ENCODE measurements at regions not wholly inside any gene's neighbourhood (a gene's known extent, or its start where the extent isn't known, plus 50 kb on each side); places are given as distances from the start of the nearest gene placed in this dataset.
A peak's percentile ranks its signal among the peaks of the same experiment; 100 is the strongest.

DNA sequence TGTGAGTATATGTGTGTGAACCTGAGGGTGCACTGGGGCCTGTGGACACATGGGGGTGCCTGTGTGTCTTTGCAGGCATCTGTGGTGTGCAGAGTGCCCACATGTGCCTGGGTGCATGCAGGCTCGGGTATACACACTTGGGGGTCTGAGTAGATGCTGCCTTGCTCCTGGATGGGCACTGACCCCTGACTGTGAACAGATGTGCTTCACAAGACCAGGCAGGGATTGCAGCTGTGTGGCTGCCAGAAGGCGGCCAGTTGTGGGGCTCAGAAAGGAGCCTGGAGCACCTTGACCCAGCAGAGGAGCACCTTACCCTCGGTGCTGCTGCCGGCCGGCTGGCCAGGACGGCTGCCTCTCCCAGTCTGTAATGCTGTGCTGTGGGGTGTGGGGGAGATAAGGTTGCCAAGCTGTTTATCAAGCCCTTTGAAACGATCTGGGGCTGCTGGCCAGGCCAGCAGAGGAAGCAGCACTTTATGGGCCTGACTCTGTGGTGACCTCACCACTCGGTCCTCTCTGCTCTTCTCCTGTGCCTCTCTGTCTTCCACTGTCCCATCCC lies 55.5 kb upstream of the MRPS22 start (continued):
- TF ChIP-seq CREB3L1 (IDR thresholded peaks at IDR 0.05; ENCODE audit: borderline replicate concordance, low read depth) (no peak), ZSCAN32 (CRISPR knock-in tag; IDR thresholded peaks at IDR 0.05) (no peak), USF2 (CRISPR knock-in tag; IDR thresholded peaks at IDR 0.05) (no peak), ZBTB8A (IDR thresholded peaks at IDR 0.05; ENCODE audit: partially characterized antibody) (no peak), BDP1 (IDR thresholded peaks at IDR 0.05; ENCODE audit: insufficient read depth, insufficient read length) (no peak), EGR1 (conservative IDR thresholded peaks at IDR 0.05) (no peak; the same call in 1 of the 2 replicates), CAMTA2 (CRISPR knock-in tag; conservative IDR thresholded peaks at IDR 0.05) (no peak), GABPB1 (CRISPR knock-in tag; IDR thresholded peaks at IDR 0.05) (no peak), CXXC5 (CRISPR knock-in tag; IDR thresholded peaks at IDR 0.05) (peak; percentile 40; the same call in 1 of the 2 replicates), HOMEZ (CRISPR knock-in tag; IDR thresholded peaks at IDR 0.05) (no peak), KAT7 (CRISPR knock-in tag; IDR thresholded peaks at IDR 0.05; ENCODE audit: borderline replicate concordance) (no peak), CBX3 (IDR thresholded peaks at IDR 0.05; ENCODE audit: borderline replicate concordance in 1 of 2, low read length in 2 of 2) (peak in 1 of 2 experiments; percentile 69; a peak in 1 of 3 replicates), FOXP1 (CRISPR knock-in tag; IDR thresholded peaks at IDR 0.05) (no peak), PYGO2 (tag; IDR thresholded peaks at IDR 0.05) (no peak), ZNF146 (CRISPR knock-in tag; IDR thresholded peaks at IDR 0.05; ENCODE audit: unreplicated experiment) (no peak), BHLHE40 (IDR thresholded peaks at IDR 0.05; ENCODE audit: low read length) (peak; percentile 48; the same call in 1 of the 2 replicates), TEAD2 (tag; IDR thresholded peaks at IDR 0.05) (no peak), DIDO1 (tag; IDR thresholded peaks at IDR 0.05; ENCODE audit: low read depth) (no peak), PHF21A (IDR thresholded peaks at IDR 0.05; ENCODE audit: borderline replicate concordance, low read depth) (0 out of 2 replicates have a peak, but pooled peaks have one; percentile 35), CTBP1 (IDR thresholded peaks at IDR 0.05; ENCODE audit: borderline replicate concordance) (peak; percentile 86; the same call in 1 of the 2 replicates), CBX1 (IDR thresholded peaks at IDR 0.05; ENCODE audit: low read depth) (no peak), BRCA1 (IDR thresholded peaks at IDR 0.05) (no peak), BRCA1 (CRISPR knock-in tag; IDR thresholded peaks at IDR 0.05) (no peak)
- TF ChIP-seq, protein P1, sequence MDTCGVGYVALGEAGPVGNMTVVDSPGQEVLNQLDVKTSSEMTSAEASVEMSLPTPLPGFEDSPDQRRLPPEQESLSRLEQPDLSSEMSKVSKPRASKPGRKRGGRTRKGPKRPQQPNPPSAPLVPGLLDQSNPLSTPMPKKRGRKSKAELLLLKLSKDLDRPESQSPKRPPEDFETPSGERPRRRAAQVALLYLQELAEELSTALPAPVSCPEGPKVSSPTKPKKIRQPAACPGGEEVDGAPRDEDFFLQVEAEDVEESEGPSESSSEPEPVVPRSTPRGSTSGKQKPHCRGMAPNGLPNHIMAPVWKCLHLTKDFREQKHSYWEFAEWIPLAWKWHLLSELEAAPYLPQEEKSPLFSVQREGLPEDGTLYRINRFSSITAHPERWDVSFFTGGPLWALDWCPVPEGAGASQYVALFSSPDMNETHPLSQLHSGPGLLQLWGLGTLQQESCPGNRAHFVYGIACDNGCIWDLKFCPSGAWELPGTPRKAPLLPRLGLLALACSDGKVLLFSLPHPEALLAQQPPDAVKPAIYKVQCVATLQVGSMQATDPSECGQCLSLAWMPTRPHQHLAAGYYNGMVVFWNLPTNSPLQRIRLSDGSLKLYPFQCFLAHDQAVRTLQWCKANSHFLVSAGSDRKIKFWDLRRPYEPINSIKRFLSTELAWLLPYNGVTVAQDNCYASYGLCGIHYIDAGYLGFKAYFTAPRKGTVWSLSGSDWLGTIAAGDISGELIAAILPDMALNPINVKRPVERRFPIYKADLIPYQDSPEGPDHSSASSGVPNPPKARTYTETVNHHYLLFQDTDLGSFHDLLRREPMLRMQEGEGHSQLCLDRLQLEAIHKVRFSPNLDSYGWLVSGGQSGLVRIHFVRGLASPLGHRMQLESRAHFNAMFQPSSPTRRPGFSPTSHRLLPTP (IDR thresholded peaks at IDR 0.05; ENCODE audit: borderline replicate concordance, extremely low read depth, insufficient read length), result no peak
